Muscle layer of duodenum (tissue), 2 donors: ENCODE measurements at regions not wholly inside any gene's neighbourhood (a gene's known extent, or its start where the extent isn't known, plus 50 kb on each side); places are given as distances from the start of the nearest gene placed in this dataset.
"Not testable (repeated sequence)": the region's sequence is repeated elsewhere in the genome, so short reads cannot be mapped to it uniquely, and the experiment has no call there.

Source experiments
- H3K27ac ChIP-seq: one replicate; pipeline ENCODE4 v1.7.0; 2013; ENCODE audit warnings: mild to moderate bottlenecking, low read length
- H3K27me3 ChIP-seq: one replicate; pipeline ENCODE4 v1.7.0; 2013; ENCODE audit warnings: low read depth, mild to moderate bottlenecking, control low read depth, low read length
- H3K36me3 ChIP-seq, 2 donors: one replicate each; pipeline ENCODE4 v1.7.0; 2013; ENCODE audit warnings: low read length in 2 of 2, control low read depth in 1 of 2, mild to moderate bottlenecking in 1 of 2; ENCODE audit not compliant: insufficient read depth in 2 of 2, control insufficient read depth in 1 of 2
- H3K4me1 ChIP-seq, 2 donors: one replicate each; pipeline ENCODE4 v1.7.0; 2013; ENCODE audit warnings: low read length in 2 of 2, mild to moderate bottlenecking in 2 of 2, control low read depth in 1 of 2, moderate library complexity in 1 of 2; ENCODE audit not compliant: insufficient read depth in 2 of 2, control insufficient read depth in 1 of 2
- H3K4me3 ChIP-seq, 2 donors: one replicate each; pipeline ENCODE4 v1.7.0; 2013; ENCODE audit warnings: low read length in 2 of 2, low read depth in 1 of 2, mild to moderate bottlenecking in 1 of 2
- H3K9me3 ChIP-seq, 2 donors: one replicate each; pipeline ENCODE4 v1.7.0; 2013; ENCODE audit warnings: low read length in 2 of 2, control low read depth in 1 of 2, mild to moderate bottlenecking in 1 of 2; ENCODE audit not compliant: control insufficient read depth in 1 of 2
- donor health status: healthy.

DNA sequence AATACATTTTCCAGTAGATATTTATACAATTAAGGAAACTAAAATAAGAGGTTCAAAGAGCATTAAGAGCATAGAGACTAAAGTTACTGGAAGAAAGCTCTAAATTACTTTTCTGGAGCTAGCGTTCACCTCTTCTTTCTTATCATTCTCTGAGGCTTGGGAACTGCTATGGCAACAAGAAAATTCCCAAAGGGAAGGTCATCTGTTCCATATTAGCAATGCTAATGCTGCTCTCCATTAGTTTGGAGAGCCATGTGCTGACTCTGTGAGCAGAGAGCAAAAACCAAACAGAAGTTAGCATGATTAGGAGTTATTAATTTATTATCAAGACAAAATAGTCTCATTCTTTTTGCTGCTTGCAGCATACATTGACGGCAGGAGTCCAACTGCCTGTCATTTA is 143.1 kb upstream of the SLC16A7 start:
- H3K9me3 ChIP-seq, result no peaks in the 10 kb centered on the region
- H3K27me3 ChIP-seq, result no peaks in the 10 kb centered on the region
- H3K27ac ChIP-seq, result no peak overlapping the region
- H3K36me3 ChIP-seq, result no peaks in the 10 kb centered on the region
- H3K4me3 ChIP-seq, result no peak overlapping the region
- no peaks in the 10 kb centered on the region for H3K4me1 ChIP-seq

DNA sequence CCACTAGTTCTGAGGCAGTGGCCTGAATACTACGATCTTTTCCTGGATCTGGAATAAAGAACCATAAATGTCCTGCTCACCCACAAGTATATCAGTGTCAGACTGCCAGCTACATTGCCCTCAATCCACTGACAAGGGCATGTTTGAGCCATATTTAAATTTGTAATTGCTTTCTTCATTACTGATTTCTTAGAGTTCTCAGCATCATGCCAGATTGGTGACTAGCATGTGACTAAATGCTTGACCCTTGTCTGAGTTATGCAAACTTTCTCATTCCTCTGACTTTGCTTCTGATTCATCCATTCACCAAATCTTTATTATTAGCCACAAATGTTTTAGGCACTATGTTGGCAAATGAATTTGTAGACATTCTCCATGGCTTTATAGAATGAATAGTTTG is 143.6 kb upstream of the SLC16A7 start:
- Histone ChIP-seq H3K4me1 (no peaks in the 10 kb centered on the region), H3K4me3 (no peak overlapping the region), H3K27ac (no peak overlapping the region), H3K27me3 (no peaks in the 10 kb centered on the region), H3K36me3 (no peaks in the 10 kb centered on the region), H3K9me3 (no peaks in the 10 kb centered on the region)

DNA sequence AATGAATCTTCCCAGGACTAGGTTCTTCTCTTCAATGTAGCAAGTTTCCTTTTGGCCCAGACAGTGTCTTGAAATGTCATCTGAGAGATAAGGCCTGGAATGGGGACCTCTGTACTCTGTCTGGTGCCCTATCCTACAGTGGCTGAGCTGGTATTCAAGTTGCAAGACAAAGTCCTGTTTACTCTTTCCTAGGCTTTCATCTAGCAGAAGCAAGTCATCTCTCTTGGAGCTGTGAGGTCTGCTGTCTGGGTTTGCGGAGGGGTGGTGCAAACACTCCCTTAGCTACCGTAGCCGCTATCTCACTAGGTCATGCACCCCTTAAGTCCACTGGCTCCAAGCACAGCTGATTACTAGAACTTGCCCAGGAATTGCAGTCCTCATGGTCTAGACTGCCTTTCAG is 149.7 kb upstream of the SLC16A7 start:
- H3K9me3 ChIP-seq, result peaks cover 0 to 9% of the 10 kb centered on the region in 2 donors
- no peaks in the 10 kb centered on the region for H3K36me3 ChIP-seq
- H3K4me1 ChIP-seq, result no peaks in the 10 kb centered on the region
- no peak overlapping the region for H3K4me3 ChIP-seq
- H3K27ac ChIP-seq, result no peak overlapping the region
- H3K27me3 ChIP-seq, result no peaks in the 10 kb centered on the region

DNA sequence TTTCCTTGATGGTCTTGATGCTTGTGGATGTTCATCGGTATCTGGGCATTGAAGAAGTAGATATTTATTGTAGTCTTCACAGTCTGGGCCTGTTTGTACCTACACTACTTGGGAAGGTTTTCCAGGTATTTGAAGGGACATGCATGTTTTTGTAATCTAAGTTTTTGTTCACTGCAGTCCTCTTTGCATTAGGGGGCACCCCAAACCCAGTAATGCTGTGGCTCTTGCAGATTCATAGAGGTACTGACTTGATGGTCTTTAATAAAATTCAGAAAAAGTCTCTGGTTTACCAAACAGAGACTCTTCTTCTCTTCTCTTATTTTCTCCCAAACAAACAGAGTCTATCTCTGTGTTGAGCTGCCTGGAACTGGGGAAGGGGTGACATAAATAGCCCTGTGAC is 150.9 kb upstream of the SLC16A7 start:
- H3K9me3 ChIP-seq, result peaks cover 0 to 13% of the 10 kb centered on the region in 2 donors

DNA sequence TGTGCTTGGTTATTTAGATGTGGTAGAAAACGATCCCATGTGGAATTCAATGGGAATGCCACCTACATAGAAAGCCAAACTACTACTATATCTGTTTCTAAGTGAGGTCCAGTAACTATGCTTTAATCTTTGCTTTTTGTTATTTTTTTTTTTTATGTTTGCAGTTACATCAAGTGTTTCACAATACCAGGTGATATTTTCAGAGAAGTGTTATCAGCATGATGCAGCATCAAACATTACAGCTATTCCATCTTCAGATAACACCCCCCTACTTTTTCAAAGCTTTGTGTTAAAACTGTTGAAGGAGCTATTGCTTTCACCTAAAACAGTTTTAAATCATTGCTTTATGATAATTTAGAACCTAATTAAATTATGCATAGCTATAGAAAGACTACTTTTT is 163.8 kb upstream of the SLC16A7 start:
- no peaks in the 10 kb centered on the region for H3K36me3 ChIP-seq
- no peak overlapping the region for H3K4me3 ChIP-seq
- no peaks in the 10 kb centered on the region for H3K4me1 ChIP-seq
- H3K9me3 ChIP-seq, result no peaks in the 10 kb centered on the region
- H3K27ac ChIP-seq, result no peak overlapping the region
- no peaks in the 10 kb centered on the region for H3K27me3 ChIP-seq

More for the DNA sequence above, 150.9 kb upstream of the SLC16A7 start:
- H3K27ac ChIP-seq, result no peak overlapping the region
- no peaks in the 10 kb centered on the region for H3K27me3 ChIP-seq
- H3K4me3 ChIP-seq, result no peak overlapping the region
- no peaks in the 10 kb centered on the region for H3K4me1 ChIP-seq
- H3K36me3 ChIP-seq, result no peaks in the 10 kb centered on the region

DNA sequence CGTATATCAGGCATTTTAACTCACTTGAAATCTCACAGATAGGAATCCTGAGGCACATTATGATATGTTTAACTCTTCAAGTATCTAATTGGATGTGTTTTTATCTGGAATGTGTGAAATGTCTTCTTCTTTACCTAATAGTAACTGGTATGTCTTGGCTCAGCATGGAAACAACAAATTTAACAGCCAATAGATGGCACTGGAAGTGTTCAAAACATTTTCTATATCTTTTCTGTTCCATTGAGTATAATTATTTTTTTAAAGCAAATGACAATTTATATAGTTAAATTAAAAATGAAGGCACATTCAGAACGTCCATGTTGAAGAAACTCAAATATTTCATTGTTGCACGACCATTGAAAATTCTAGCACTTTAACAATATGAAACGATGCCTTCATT is 164.6 kb upstream of the SLC16A7 start:
- H3K4me1 ChIP-seq, result no peaks in the 10 kb centered on the region
- no peak overlapping the region for H3K27ac ChIP-seq

DNA sequence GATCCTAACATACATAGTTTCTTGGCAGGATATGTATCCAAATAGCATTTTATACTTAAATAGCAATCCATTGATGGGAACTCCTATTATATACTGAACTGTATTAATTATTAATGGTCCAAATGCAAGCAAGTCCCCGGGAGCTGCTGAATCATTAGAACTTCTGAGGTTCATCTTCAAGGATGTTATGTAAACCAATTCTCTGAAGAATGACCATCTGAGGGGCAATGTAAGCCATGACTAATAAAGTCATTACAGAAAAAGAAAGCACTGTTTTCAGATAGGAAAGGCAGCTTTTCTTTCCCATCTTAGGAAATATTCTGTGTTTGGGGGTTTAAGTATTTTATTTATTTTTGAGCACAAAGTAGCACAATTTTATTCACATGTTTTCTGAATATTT is 166.1 kb upstream of the SLC16A7 start:
- Histone ChIP-seq H3K4me3 (no peak overlapping the region), H3K9me3 (no peaks in the 10 kb centered on the region), H3K27me3 (no peaks in the 10 kb centered on the region), H3K36me3 (no peaks in the 10 kb centered on the region), H3K4me1 (no peaks in the 10 kb centered on the region), H3K27ac (no peak overlapping the region)

More for the DNA sequence above, 164.6 kb upstream of the SLC16A7 start:
- no peak overlapping the region for H3K4me3 ChIP-seq
- H3K9me3 ChIP-seq, result no peaks in the 10 kb centered on the region
- H3K27me3 ChIP-seq, result no peaks in the 10 kb centered on the region
- no peaks in the 10 kb centered on the region for H3K36me3 ChIP-seq

DNA sequence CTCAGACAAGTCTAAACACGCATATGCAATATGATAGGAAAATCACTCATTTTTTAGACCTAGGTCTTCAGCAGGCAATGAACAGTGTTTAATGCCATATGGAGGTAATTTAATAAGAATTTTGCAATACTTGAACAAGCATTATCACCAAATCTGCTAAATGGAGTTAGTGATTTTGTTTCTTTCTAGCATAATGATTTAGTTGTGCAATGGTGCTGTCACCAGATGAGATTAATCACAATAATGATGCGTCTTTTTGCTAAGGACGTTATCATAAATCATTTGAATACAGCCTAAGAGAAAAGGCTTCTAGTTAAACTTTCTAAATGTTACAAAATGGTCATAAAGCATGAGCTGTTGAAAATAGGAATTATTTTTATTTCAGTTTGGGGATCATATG is 170.0 kb upstream of the SLC16A7 start:
- Histone ChIP-seq H3K4me3 (no peak overlapping the region), H3K4me1 (no peaks in the 10 kb centered on the region), H3K36me3 (no peaks in the 10 kb centered on the region), H3K9me3 (no peaks in the 10 kb centered on the region), H3K27ac (no peak overlapping the region), H3K27me3 (no peaks in the 10 kb centered on the region)

DNA sequence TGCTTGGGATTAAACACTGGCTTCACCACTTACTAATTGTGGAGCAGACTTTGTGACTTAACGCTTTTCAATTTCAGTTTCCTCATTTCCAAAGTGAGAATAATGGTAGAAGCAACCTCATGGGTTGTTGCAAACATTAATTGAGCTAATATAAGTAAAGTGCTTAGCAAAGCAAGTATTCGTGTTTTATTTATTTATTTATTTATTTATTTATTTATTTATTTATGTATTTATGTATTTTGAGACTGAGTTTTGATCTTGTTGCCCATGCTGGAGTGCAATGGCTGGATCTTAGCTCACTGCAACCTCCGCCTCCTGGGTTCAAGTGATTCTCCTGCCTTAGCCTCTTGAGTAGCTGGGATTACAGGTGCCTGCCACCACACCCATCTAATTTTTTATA is 171.2 kb upstream of the SLC16A7 start:
- H3K4me3 ChIP-seq, H3K9me3 ChIP-seq, H3K27me3 ChIP-seq, H3K4me1 ChIP-seq, H3K27ac ChIP-seq, H3K36me3 ChIP-seq: not testable (repeated sequence)

DNA sequence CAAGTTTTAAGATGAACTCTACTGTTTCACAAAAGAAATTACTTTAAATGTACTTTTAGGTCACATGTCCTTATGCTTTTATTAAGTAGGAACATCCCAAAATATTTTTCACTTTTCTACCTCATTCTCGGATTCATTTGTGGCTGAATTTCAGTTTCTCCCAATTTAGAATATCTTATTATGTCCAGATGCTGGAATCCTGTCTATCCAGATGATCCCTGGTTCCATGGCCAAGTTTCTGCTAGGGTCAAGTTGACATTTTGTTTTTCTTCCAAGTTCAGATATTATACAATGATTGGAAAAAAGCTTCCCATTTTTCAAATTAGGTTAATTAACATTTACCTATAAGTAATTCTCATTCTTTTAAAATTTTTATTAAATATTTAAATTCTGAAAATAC is 181.8 kb upstream of the SLC16A7 start:
- no peaks in the 10 kb centered on the region for H3K4me1 ChIP-seq
- no peak overlapping the region for H3K27ac ChIP-seq
- H3K36me3 ChIP-seq, result no peaks in the 10 kb centered on the region
- H3K27me3 ChIP-seq, result no peaks in the 10 kb centered on the region
- no peaks in the 10 kb centered on the region for H3K9me3 ChIP-seq
- no peak overlapping the region for H3K4me3 ChIP-seq

DNA sequence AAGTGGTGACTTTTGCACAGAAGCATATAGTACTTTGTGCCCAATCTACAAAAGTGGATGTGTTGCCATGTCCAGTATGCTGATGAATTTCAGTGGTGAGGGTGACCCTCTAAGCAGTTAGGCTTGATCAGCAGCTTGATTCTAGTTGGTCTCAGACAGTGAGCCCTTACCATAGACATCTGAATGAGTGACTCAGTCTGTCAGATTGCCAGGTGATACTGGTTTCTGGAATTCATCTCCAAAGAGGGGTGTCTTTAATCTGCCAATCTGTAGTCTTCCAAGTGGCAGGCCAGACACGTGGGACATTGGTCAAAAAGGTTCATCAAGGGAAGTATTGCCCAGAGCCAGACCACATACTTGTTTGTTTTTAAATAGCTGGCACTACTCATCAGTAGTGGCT is 187.4 kb upstream of the SLC16A7 start:
- Histone ChIP-seq H3K4me3 (no peak overlapping the region), H3K9me3 (no peaks in the 10 kb centered on the region), H3K27ac (no peak overlapping the region), H3K27me3 (no peaks in the 10 kb centered on the region), H3K4me1 (peaks cover 0 to 4% of the 10 kb centered on the region in 2 donors), H3K36me3 (no peaks in the 10 kb centered on the region)

DNA sequence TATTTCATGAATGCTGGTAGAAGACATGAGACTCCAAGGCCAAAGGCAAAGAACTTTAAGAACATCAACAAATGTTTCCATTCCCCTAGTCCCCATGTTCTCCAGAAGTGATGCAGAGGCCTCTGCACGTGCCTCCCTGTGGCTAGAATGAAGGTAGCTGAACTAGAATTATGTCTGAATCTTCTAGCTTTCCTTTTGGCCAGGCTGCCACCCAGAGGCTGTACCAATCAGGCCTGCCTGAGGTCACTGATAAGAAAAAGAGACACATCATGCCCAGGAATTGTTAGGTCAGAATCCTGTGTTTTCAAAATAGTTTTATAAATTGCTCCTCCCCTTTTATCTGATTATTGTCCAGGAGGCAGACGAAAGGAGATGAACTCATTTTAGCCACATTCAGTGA is 188.0 kb upstream of the SLC16A7 start:
- no peaks in the 10 kb centered on the region for H3K27me3 ChIP-seq
- no peaks in the 10 kb centered on the region for H3K36me3 ChIP-seq
- H3K4me3 ChIP-seq, result no peak overlapping the region
- H3K4me1 ChIP-seq, result peaks cover 0 to 4% of the 10 kb centered on the region in 2 donors
- no peaks in the 10 kb centered on the region for H3K9me3 ChIP-seq
- H3K27ac ChIP-seq, result no peak overlapping the region
